Muscle layer of duodenum (tissue), 2 donors: ENCODE measurements at regions not wholly inside any gene's neighbourhood (a gene's known extent, or its start where the extent isn't known, plus 50 kb on each side); places are given as distances from the start of the nearest gene placed in this dataset.
"Not testable (repeated sequence)": the region's sequence is repeated elsewhere in the genome, so short reads cannot be mapped to it uniquely, and the experiment has no call there.

Experiments
- H3K27ac ChIP-seq: one replicate; pipeline ENCODE4 v1.7.0; 2013; ENCODE audit warnings: mild to moderate bottlenecking, low read length
- H3K27me3 ChIP-seq: one replicate; pipeline ENCODE4 v1.7.0; 2013; ENCODE audit warnings: low read depth, mild to moderate bottlenecking, control low read depth, low read length
- H3K36me3 ChIP-seq, 2 donors: one replicate each; pipeline ENCODE4 v1.7.0; 2013; ENCODE audit warnings: low read length in 2 of 2, control low read depth in 1 of 2, mild to moderate bottlenecking in 1 of 2; ENCODE audit not compliant: insufficient read depth in 2 of 2, control insufficient read depth in 1 of 2
- H3K4me1 ChIP-seq, 2 donors: one replicate each; pipeline ENCODE4 v1.7.0; 2013; ENCODE audit warnings: low read length in 2 of 2, mild to moderate bottlenecking in 2 of 2, control low read depth in 1 of 2, moderate library complexity in 1 of 2; ENCODE audit not compliant: insufficient read depth in 2 of 2, control insufficient read depth in 1 of 2
- H3K4me3 ChIP-seq, 2 donors: one replicate each; pipeline ENCODE4 v1.7.0; 2013; ENCODE audit warnings: low read length in 2 of 2, low read depth in 1 of 2, mild to moderate bottlenecking in 1 of 2
- H3K9me3 ChIP-seq, 2 donors: one replicate each; pipeline ENCODE4 v1.7.0; 2013; ENCODE audit warnings: low read length in 2 of 2, control low read depth in 1 of 2, mild to moderate bottlenecking in 1 of 2; ENCODE audit not compliant: control insufficient read depth in 1 of 2
- donor health status: healthy.

DNA sequence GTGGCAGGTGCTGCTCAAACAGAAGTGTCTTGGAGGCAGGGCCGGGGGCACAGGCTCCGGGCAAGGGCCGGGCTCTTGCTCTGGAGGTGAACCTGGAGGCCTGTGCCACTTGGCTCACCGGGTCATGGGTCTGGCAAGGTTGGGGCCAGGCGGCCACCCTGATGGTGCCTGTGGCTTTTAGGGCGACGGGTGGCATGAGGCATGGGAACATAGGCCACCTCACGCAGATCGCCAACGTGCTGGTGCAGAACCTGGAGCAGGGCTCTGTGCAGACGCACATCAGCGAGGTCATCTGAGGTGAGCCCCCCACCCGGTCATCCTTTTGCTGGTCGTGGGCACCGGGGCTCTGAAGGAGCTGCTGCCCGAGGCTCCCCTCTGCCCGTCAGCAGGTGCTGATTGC lies 202.7 kb downstream of the LIPI start:
- not testable (repeated sequence) for H3K9me3 ChIP-seq, H3K4me1 ChIP-seq, H3K36me3 ChIP-seq, H3K27me3 ChIP-seq, H3K27ac ChIP-seq, H3K4me3 ChIP-seq

DNA sequence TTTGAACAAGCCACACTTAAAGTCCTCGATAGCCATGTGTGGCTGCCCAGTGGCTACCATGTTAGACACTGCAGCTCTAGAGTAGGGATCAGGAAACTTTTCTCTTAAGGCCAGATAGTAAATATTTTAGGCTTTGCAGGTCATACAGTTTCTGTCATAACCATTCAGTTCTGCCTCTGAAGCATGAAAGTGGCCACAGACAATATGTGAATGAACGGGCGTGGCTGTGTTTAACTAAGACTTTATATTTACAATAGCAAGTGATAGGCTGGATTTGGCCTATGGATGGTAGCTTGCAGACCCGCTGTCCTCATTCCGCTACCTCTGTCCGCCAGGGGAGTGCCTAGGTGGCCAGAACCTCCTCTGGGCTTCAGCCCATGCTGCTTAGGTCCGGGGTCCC lies 204.6 kb downstream of the LIPI start:
- H3K27ac ChIP-seq, H3K4me3 ChIP-seq, H3K4me1 ChIP-seq, H3K36me3 ChIP-seq, H3K27me3 ChIP-seq, H3K9me3 ChIP-seq: not testable (repeated sequence)

DNA sequence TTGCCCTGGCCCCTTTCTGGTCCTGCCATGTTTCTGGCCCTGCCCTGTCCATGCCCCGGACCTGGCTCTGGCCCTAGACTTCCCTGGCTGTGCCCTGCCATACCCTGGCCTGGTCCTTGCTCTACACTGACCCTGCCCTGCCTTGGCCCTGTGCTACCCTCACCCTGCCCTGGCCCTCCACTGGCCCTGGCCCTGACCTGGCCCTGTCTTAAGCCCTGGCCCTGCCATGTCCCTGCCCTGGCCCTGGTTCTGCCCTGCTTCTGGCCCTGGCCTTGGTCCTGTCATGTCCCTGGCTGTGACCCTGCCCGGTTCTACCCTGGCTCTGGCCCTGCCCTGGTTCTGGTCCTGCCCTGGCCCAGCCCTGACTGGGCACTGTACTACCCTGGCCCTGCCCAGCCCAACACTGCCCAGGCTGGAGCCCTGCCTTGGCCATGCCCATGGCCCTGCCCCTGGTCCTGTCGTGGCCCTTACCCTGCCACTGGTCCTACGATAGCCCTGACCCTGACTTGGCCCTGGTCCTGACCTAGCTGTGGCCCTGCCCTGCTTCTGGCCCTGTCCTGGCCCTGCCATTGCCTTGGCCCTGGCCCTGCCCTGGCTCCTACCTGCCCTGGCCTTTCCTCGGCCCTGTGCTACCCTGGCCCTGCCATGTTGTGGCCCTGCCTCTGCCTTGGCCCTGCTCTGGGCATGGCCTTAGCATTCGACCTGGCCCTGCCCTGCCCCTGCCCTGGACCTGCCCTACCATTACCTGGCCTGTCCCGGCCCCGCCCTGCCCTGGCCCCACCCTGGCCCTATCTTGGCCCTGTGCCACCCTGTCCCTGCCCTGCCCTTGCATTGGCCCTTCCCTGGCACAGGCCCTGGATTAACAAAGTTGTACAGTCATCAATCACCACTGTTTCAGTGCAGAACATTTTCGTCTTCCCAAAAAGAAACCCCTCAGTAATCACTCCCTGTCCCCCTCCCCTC lies 223.5 kb downstream of the LIPI start:
- H3K4me3 ChIP-seq, H3K9me3 ChIP-seq, H3K4me1 ChIP-seq, H3K36me3 ChIP-seq, H3K27ac ChIP-seq, H3K27me3 ChIP-seq: not testable (repeated sequence)

DNA sequence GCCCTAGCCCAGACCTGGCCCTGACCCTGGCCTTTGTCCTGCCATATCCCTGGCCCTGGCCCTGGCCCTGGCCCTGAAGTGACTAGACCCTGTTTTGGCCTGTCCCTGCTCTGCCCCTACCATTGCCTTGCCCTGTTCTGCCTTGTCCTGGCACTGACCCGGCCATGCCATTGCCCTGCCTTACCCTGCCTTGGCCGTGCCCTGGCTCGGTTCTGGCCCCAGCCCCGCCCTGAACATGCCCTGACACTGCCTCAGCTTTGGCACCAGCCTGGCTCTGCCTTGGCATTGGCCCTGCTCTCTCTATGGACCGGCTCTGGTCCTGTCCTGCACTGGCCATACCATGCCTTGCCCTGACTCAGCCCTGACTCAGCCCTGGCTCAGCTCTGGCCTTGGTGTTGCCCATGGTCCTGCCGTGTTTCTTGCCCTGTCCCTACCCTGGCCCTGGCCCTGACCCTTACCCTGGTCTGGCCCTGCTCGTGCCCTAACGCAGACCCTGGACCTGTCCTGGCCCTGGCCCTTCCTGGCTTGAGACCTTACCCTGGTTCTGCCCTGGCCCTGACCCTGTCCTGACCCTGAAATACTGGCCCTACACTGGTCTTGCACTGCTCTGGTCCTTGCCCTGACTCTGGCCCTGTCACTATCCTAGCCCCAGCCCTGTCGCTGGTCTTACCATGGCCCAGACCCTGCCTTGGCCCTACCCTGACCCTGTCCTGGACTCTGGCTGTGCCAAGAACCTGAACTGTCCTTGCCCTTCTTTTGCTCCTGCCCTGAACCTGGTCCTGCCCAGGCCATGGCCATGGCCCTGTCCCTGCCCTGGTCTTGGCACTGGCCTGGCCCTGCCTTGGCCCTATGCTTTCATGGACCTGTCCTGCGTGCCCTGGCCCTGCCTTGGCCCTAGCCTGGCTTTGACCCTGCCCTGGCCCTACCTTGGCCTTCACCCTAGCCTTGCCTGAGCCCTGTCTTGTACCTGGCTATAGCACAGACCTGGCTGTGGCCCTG lies 224.6 kb downstream of the LIPI start:
- H3K4me3 ChIP-seq, H3K27ac ChIP-seq, H3K36me3 ChIP-seq, H3K4me1 ChIP-seq, H3K27me3 ChIP-seq, H3K9me3 ChIP-seq: not testable (repeated sequence)

DNA sequence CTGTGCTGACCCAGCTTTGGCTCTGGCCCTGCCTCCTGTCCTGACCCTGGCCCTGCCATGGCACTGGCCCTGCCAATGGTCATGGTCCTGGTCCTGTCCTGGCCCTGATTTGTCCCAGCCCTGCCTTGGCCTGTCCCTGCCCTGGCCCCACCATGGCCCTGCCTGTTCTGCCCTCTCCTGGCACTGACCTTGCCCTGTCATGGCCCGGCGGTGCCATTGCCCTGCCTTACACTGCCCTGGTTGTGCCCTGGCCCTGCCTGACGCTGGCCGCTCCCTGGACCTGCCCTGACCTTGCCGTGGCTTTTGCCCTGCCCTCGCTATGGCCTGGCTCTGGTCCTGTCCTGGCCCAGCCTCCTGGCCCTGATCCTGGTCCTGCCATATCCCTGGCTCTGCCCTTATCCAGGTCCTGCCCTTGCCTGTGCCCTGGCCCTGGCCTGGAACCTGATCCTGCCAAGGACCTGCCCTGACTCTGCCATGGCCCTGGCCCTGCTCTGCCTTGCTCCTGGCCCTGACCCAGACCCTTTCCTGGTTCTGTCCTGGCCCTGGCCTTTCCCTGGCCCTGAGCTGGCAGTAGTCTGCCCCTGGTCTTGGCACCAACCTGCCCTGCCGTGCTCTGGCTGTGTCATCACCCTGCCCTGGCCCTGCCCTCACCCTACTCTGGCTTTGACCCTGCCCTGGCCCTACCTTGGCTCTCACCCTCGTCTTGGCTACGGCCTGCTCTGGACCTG lies 225.5 kb downstream of the LIPI start:
- not testable (repeated sequence) for H3K4me3 ChIP-seq, H3K4me1 ChIP-seq, H3K9me3 ChIP-seq, H3K27me3 ChIP-seq, H3K27ac ChIP-seq, H3K36me3 ChIP-seq

DNA sequence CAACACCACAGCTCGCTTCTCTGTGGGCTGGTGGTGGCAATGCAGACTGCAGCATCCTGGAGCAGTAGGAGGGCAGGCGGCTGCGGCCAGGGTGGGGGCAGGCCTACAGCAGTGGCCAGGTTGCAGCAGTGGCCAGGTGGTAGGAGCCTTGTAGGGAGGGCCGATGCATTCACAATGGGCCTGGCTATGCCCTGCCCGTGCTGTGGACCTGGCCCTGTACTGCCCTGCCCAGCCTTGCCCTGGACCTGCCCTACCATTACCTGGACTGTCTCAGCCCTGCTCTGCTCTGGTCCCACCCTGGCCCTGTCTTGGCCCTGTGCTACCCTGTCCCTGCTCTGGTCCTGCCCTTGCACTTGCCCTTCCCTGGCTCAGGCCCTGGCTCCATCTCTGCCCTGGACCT lies 226.0 kb downstream of the LIPI start:
- not testable (repeated sequence) for H3K27me3 ChIP-seq, H3K9me3 ChIP-seq, H3K27ac ChIP-seq, H3K36me3 ChIP-seq, H3K4me3 ChIP-seq, H3K4me1 ChIP-seq

DNA sequence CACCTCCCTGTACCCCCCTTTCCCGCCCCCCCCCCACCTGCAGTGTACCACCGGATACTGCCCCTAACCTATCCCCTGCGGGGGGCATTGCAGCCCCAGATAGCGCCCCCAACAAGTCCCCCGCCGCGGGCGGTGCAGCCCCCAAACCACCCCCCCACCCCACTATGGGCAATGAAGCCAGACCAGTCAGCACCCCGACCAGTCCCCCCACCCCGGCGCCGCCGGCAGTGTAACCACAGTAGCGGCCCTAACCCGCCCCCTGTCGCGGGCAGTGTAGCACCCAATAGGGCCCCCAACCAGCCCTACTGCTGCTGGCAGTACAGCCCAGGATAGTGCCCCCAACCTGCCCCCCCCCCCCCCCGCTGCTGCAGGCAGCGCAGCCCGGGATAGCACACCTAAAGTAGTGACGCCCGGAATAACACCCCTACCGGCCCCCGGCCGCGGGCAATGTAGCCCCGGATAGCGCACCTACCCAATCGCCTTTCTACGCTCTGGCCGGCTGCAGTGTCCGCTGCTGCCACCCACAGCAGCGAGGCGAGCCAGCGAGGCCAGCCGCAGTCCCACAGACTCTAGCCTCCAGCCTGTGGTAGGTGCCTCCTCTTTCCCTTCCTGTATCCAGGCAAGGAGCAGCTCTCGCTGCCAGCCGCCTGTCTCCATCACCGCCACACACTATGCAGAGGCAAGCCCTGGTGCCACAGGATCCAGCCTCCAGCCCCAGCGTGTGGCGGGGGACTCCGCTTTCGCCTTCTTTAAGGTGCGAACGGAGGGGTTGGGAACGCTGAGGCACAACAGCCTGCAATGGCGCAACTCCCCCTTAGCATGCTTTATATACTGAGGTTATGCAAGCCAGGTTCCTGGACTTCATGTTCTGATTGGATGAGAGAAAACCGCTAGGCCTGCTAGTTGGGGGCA lies 229.3 kb downstream of the LIPI start:
- not testable (repeated sequence) for H3K27ac ChIP-seq, H3K9me3 ChIP-seq, H3K36me3 ChIP-seq

DNA sequence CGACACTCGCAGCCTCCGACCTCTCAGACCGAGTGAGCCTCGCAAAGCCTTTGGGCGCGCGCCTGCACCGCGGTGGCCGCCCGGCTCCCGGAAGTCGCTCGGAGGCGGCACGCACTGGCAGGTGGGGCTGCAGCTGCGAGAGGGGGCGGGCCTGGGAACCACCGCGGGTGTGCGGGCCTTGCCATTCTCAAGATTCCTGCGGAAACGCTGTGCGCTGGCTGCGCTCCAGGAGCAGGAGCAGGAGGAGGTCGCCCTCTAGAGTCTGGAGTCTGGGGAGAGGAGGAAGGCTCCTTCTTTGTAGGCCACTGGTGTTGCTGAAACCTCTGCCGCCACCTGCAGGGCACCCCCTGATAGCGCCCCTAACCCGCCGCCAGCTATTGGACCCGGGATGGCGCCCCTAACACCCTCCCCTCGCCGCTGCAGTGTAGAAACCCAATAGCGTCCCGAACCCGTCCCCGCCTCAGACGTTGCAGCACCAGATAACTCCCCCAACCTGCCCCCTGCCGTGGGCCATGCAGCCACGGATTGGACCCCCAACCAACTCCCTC lies 230.6 kb downstream of the LIPI start:
- H3K36me3 ChIP-seq, H3K27me3 ChIP-seq, H3K9me3 ChIP-seq, H3K27ac ChIP-seq, H3K4me1 ChIP-seq: not testable (repeated sequence)
- peak overlapping the region in 1 of 2 donors; percentile 60 for H3K4me3 ChIP-seq

More for the DNA sequence above, 229.3 kb downstream of the LIPI start:
- H3K4me3 ChIP-seq, H3K4me1 ChIP-seq, H3K27me3 ChIP-seq: not testable (repeated sequence)

DNA sequence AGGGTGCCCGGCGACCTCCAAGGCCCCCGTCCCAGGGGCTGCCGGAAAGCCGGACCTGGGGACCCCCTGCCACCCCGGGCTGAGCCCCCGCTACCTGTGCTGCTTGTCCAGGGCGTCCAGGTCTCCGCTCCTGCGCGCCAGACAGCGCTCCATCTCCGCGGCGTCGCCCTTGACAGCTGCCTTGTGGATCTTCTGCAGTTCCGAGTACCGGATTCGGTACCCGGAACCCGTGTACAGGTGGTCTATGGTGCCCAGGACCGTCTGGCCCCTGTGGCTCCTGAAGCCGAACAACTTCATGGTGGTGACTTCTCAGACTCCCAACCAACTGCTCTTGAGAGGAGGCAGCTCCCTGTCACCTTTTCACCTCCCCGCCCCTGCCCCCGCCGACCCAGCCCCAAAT lies 231.1 kb downstream of the LIPI start:
- not testable (repeated sequence) for H3K9me3 ChIP-seq, H3K27ac ChIP-seq, H3K4me1 ChIP-seq, H3K36me3 ChIP-seq, H3K27me3 ChIP-seq
- peak overlapping the region in 1 of 2 donors; percentile 60 for H3K4me3 ChIP-seq

DNA sequence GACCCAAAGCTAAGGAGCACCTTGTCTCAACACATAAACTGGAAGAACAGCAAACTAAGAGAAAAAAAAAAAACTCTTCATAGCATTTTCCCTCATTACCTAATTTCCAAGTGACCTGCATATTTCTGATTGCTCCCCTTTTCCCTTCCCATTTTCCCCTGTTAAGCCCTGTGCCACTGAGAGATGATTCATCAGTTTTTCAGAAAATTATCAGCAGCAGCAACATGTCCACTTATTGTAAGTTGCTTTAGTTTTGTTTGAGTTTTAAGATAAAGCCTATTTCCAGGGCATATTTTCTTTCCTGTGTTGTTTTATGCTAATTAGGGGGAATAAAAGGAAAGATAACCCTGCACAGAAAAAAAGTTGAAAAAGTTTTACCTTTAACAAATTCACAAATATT lies 236.2 kb downstream of the LIPI start:
- H3K36me3 ChIP-seq, H3K4me3 ChIP-seq, H3K27me3 ChIP-seq, H3K27ac ChIP-seq, H3K4me1 ChIP-seq, H3K9me3 ChIP-seq: not testable (repeated sequence)
